ENCODE measurements at regions not wholly inside any gene's neighbourhood (a gene's known extent, or its start where the extent isn't known, plus 50 kb on each side); places are given as distances from the start of the nearest gene placed in this dataset.
"Not testable (repeated sequence)": the region's sequence is repeated elsewhere in the genome, so short reads cannot be mapped to it uniquely, and the experiment has no call there.

- no peak for DNase-seq
Observed at GRCh38 chr2:175312137-175312536, 130.6 kb upstream of the ATP5MC3 start.

GRCh38 chr2:175310813-175311504 lies 129.4 kb upstream of the ATP5MC3 start:
- no peak for DNase-seq

- DNase-seq: peak; percentile 46
Observed at GRCh38 chr2:175309799-175310198, 128.3 kb upstream of the ATP5MC3 start.

- DNase-seq: no peak
Observed at GRCh38 chr2:175308005-175308404, 126.5 kb upstream of the ATP5MC3 start.

GRCh38 chr2:175304541-175304940 lies 123.0 kb upstream of the ATP5MC3 start:
- DNase-seq: no peak

GRCh38 chr2:175293776-175294175 lies 112.3 kb upstream of the ATP5MC3 start:
- no peak for DNase-seq

GRCh38 chr2:175293195-175293594 lies 111.7 kb upstream of the ATP5MC3 start:
- DNase-seq: no peak

GRCh38 chr2:175282886-175283285 lies 101.4 kb upstream of the ATP5MC3 start:
- DNase-seq: no peak

GRCh38 chr2:175282300-175282699 lies 100.8 kb upstream of the ATP5MC3 start:
- peak; percentile 40 for DNase-seq

- no peak for DNase-seq
Observed at GRCh38 chr2:175277772-175278171, 96.3 kb upstream of the ATP5MC3 start.

- no peak for DNase-seq
Observed at GRCh38 chr2:175275539-175275938, 94.0 kb upstream of the ATP5MC3 start.

GRCh38 chr2:175259164-175259563 lies 77.7 kb upstream of the ATP5MC3 start:
- DNase-seq: no peak

GRCh38 chr2:175256806-175257585 lies 75.5 kb upstream of the ATP5MC3 start:
- no peak for DNase-seq

- DNase-seq: not testable (repeated sequence)
Observed at GRCh38 chr2:175256391-175256790, 74.9 kb upstream of the ATP5MC3 start.

GRCh38 chr2:175253871-175254270 lies 72.4 kb upstream of the ATP5MC3 start:
- no peak for DNase-seq

GRCh38 chr2:175251425-175252041 lies 70.0 kb upstream of the ATP5MC3 start:
- DNase-seq: peak; percentile 32

- DNase-seq: no peak
Observed at GRCh38 chr2:175247159-175247558, 65.6 kb upstream of the ATP5MC3 start.

- DNase-seq: no peak
Observed at GRCh38 chr2:175244697-175245096, 63.2 kb upstream of the ATP5MC3 start.

GRCh38 chr2:175241691-175242090 lies 60.2 kb upstream of the ATP5MC3 start:
- DNase-seq: no peak

GRCh38 chr2:175240033-175240432 lies 58.5 kb upstream of the ATP5MC3 start:
- not testable (repeated sequence) for DNase-seq

GRCh38 chr2:175236930-175237329 lies 55.4 kb upstream of the ATP5MC3 start:
- no peak for DNase-seq

GRCh38 chr2:175234650-175235049 lies 53.1 kb upstream of the ATP5MC3 start:
- no peak for DNase-seq

GRCh38 chr2:175234153-175234552 lies 52.6 kb upstream of the ATP5MC3 start:
- no peak for DNase-seq

GRCh38 chr2:175233135-175233719 lies 51.7 kb upstream of the ATP5MC3 start:
- no peak for DNase-seq

Measured in NCI-H774 (cell line).